IMR-90 (cell line): ENCODE measurements at regions not wholly inside any gene's neighbourhood (a gene's known extent, or its start where the extent isn't known, plus 50 kb on each side); places are given as distances from the start of the nearest gene placed in this dataset.

Source experiments
- ATAC-seq: fragments of 200-7000 bp; cut with Tn5 transposase; 2 replicates; pipeline ENCODE4 v1.9.1; 2020; ENCODE audit warnings: low read depth, mild to moderate bottlenecking, moderate library complexity
- BruUV-seq: library from RNA; stranded (reverse); fragments of 400-500 nt; replicated peaks from 2 replicates; lab custom pipeline; 2021; lab: Mats Ljungman, UMichigan
- CTCF ChIA-PET: fragments of 300-600 bp; formaldehyde crosslinking; extraction: SDS; loops from one replicate; lab custom pipeline; 2021; ENCODE audit warnings: antibody characterized with exemption; lab: Yijun Ruan, JAX
- POLR2A ChIA-PET: fragments of 300-600 bp; sonication (Branson Sonifier 250); formaldehyde crosslinking; loops from one replicate; lab custom pipeline; 2022; ENCODE audit warnings: antibody characterized with exemption; ENCODE audit not compliant: unreplicated experiment; lab: Charles Lee
- DNase-seq: peaks from one replicate; pipeline ENCODE4 v3.0.0; 2013
- H2AFZ ChIP-seq: replicated peaks from 2 replicates; pipeline ENCODE3; 2013; ENCODE audit warnings: low read length, mild to moderate bottlenecking; ENCODE audit not compliant: poor library complexity
- H2AK5ac ChIP-seq: 2 replicates; pipeline ENCODE4 v1.6.1; 2013; ENCODE audit warnings: low read depth, low read length, inconsistent platforms
- H2AK9ac ChIP-seq: replicated peaks from 2 replicates; pipeline ENCODE3; 2013; ENCODE audit warnings: mild to moderate bottlenecking, low read depth, low read length, moderate library complexity; ENCODE audit not compliant: poor library complexity
- H2BK120ac ChIP-seq: 2 replicates; pipeline ENCODE4 v1.6.1; 2013; ENCODE audit warnings: low read depth, low read length, inconsistent platforms
- H2BK15ac ChIP-seq: 3 replicates; pipeline ENCODE4 v1.6.1; 2013; ENCODE audit warnings: low read depth, low read length, inconsistent platforms
- H2BK20ac ChIP-seq: 2 replicates; pipeline ENCODE4 v1.6.1; 2013; ENCODE audit warnings: low read depth, mild to moderate bottlenecking, inconsistent platforms, low read length, moderate library complexity
- H2BK5ac ChIP-seq: 2 replicates; pipeline ENCODE4 v1.6.1; 2013; ENCODE audit warnings: mild to moderate bottlenecking, low read depth, low read length, inconsistent platforms; ENCODE audit not compliant: poor library complexity, severe bottlenecking
- H3K14ac ChIP-seq: replicated peaks from 2 replicates; pipeline ENCODE4 v1.6.1; 2013; ENCODE audit warnings: low read depth, low read length, inconsistent platforms
- H3K18ac ChIP-seq: 2 replicates; pipeline ENCODE4 v1.6.1; 2013; ENCODE audit warnings: low read depth, low read length, control low read depth
- H3K23ac ChIP-seq: 2 replicates; pipeline ENCODE4 v1.6.1; 2013; ENCODE audit warnings: low read depth, low read length, inconsistent platforms
- H3K27ac ChIP-seq: 2 replicates; pipeline ENCODE4 v1.5.1; 2013; ENCODE audit warnings: mild to moderate bottlenecking, control low read depth, low read length; ENCODE audit not compliant: insufficient read depth
- H3K27me3 ChIP-seq: 2 replicates; pipeline ENCODE4 v1.6.1; 2013; ENCODE audit warnings: low read length; ENCODE audit not compliant: control insufficient read depth, insufficient read depth
- H3K36me3 ChIP-seq: 2 replicates; pipeline ENCODE4 v1.6.1; 2013; ENCODE audit warnings: low read length, mixed read lengths; ENCODE audit not compliant: control insufficient read depth, insufficient read depth
- H3K4ac ChIP-seq: 2 replicates; pipeline ENCODE4 v1.6.1; 2013; ENCODE audit warnings: low read depth, low read length, inconsistent platforms
- H3K4me1 ChIP-seq: 2 replicates; pipeline ENCODE4 v1.6.1; 2013; ENCODE audit warnings: low read length, mixed read lengths; ENCODE audit not compliant: control insufficient read depth, insufficient read depth
- H3K4me2 ChIP-seq: 2 replicates; pipeline ENCODE4 v1.6.1; 2013; ENCODE audit warnings: low read depth, mild to moderate bottlenecking, control low read depth, low read length, moderate library complexity
- H3K4me3 ChIP-seq: 2 replicates; pipeline ENCODE4 v1.5.1; 2013; ENCODE audit warnings: low read depth, mild to moderate bottlenecking, control low read depth, low read length, moderate library complexity; ENCODE audit not compliant: insufficient read depth
- H3K56ac ChIP-seq: 2 replicates; pipeline ENCODE4 v1.6.1; 2013; ENCODE audit warnings: low read length, inconsistent platforms; ENCODE audit not compliant: insufficient read depth; ENCODE audit errors: extremely low read depth
- H3K79me1 ChIP-seq, 2 experiments: 2 replicates each; pipeline ENCODE4 v1.6.1; 2013; ENCODE audit warnings: low read length in 2 of 2, inconsistent platforms in 1 of 2, low read depth in 1 of 2
- H3K9ac ChIP-seq: 2 replicates; pipeline ENCODE4 v1.6.1; 2013; ENCODE audit warnings: low read depth, low read length, control low read depth
- H3K9me1 ChIP-seq: 2 replicates; pipeline ENCODE4 v1.6.1; 2013; ENCODE audit warnings: low read length, inconsistent platforms; ENCODE audit not compliant: insufficient read depth
- H3K9me3 ChIP-seq: 2 replicates; pipeline ENCODE4 v1.6.1; 2013; ENCODE audit warnings: low read length; ENCODE audit not compliant: control insufficient read depth, insufficient read depth
- H4K20me1 ChIP-seq: 2 replicates; pipeline ENCODE4 v1.6.1; 2013; ENCODE audit warnings: low read length, inconsistent platforms; ENCODE audit not compliant: insufficient read depth
- H4K5ac ChIP-seq: 2 replicates; pipeline ENCODE4 v1.6.1; 2013; ENCODE audit warnings: mild to moderate bottlenecking, low read depth, low read length, control low read depth
- H4K8ac ChIP-seq, 2 experiments: 2 replicates each; pipeline ENCODE4 v1.6.1; 2013; ENCODE audit warnings: low read depth in 2 of 2, low read length in 2 of 2, control low read depth in 1 of 2, inconsistent platforms in 1 of 2
- H4K91ac ChIP-seq: 2 replicates; pipeline ENCODE4 v1.6.1; 2013; ENCODE audit warnings: low read depth, low read length, inconsistent platforms; ENCODE audit not compliant: insufficient read depth
- CHD1 ChIP-seq: IDR thresholded peaks from 2 replicates; pipeline ENCODE4 v1.6.1; 2012; ENCODE audit warnings: low read depth, low read length, improper control_type of control experiment
- FOS ChIP-seq: fragments of 150-350 bp; IDR thresholded peaks from 2 replicates; pipeline ENCODE4 v1.6.1; 2016; ENCODE audit warnings: low read depth, low read length
- MAFK ChIP-seq: IDR thresholded peaks from 2 replicates; pipeline ENCODE4 v1.6.1; 2012; ENCODE audit warnings: low read depth, low read length, improper control_type of control experiment
- MXI1 ChIP-seq: IDR thresholded peaks from 2 replicates; pipeline ENCODE4 v1.6.1; 2012; ENCODE audit warnings: low read depth, mild to moderate bottlenecking, low read length, moderate library complexity, borderline replicate concordance
- RAD21 ChIP-seq: IDR thresholded peaks from 2 replicates; pipeline ENCODE4 v1.6.1; 2012; ENCODE audit warnings: low read length, improper control_type of control experiment
- RFX5 ChIP-seq: IDR thresholded peaks from 2 replicates; pipeline ENCODE4 v1.8.0; 2012; ENCODE audit warnings: low read depth, mild to moderate bottlenecking, low read length, moderate library complexity
- WGBS, 2 experiments: methylation state at CpG; one replicate each; pipeline versions ENCODE4 v1.1.5 to v1.1.7; 2013; ENCODE audit warnings: missing lambda C conversion rate in 2 of 2; ENCODE audit not compliant: insufficient read length in 1 of 2; ENCODE audit errors: extremely low coverage in 2 of 2; 5-methylcytosine and 5-hydroxymethylcytosine counted together
- dilution Hi-C: fragments of 300-500 bp; cut with HindIII; formaldehyde crosslinking; loops from one replicate; pipeline ENCODE4 v1.14.3; 2018; ENCODE audit warnings: low sequenced_read_pairs; ENCODE audit not compliant: unreplicated experiment
- in situ Hi-C: fragments of 300-500 bp; cut with MboI; formaldehyde crosslinking; loops from 3 replicates; pipeline ENCODE4 v1.14.3; 2019; ENCODE audit warnings: low sequenced_read_pairs, inconsistent platforms, mixed read lengths
- intact Hi-C: fragments of 100-400 bp; cut with micrococcal nuclease; formaldehyde crosslinking; loops from 2 replicates; pipeline ENCODE4 v1.10.0; 2022

GRCh38 chr18:52070291-52070756, 269.7 kb upstream of the DCC start:
- in situ Hi-C loops: no loop called here
- no peak overlapping the region for H4K8ac ChIP-seq
- H2BK20ac ChIP-seq: no peak overlapping the region
- H2AK5ac ChIP-seq: no peak overlapping the region
- CTCF ChIA-PET: no interaction called here
- no peak overlapping the region for H3K9ac ChIP-seq
- no peak overlapping the region for H2AK9ac ChIP-seq
- no peaks in the 10 kb centered on the region; the same call in 1 of the 2 replicates for H3K9me3 ChIP-seq
- H3K4me1 ChIP-seq: no peaks in the 10 kb centered on the region
- POLR2A ChIA-PET: no interaction called here
- H3K9me1 ChIP-seq: no peaks in the 10 kb centered on the region
- H2BK5ac ChIP-seq: no peak overlapping the region
- H3K4me2 ChIP-seq: no peak overlapping the region
- no peak for DNase-seq
- no peak overlapping the region for H3K27ac ChIP-seq
- H2BK120ac ChIP-seq: no peak overlapping the region
- no peak overlapping the region for H3K4me3 ChIP-seq
- no CpG with 5 or more reads among the region's 4 CpGs for WGBS, 2 experiments
- H3K79me1 ChIP-seq: no peaks in the 10 kb centered on the region
- no peak overlapping the region for H4K5ac ChIP-seq
- H3K4ac ChIP-seq: no peak overlapping the region
- no peak overlapping the region for H3K23ac ChIP-seq
- no peaks in the 10 kb centered on the region for H3K36me3 ChIP-seq
- TF ChIP-seq FOS: no peak
- no peak for TF ChIP-seq MAFK
- TF ChIP-seq RAD21: no peak
- TF ChIP-seq CHD1: no peak
- no peak for TF ChIP-seq MXI1
- TF ChIP-seq RFX5: no peak
- H4K20me1 ChIP-seq: no peaks in the 10 kb centered on the region
- dilution Hi-C loops: no loop called here
- no TSS peak for BruUV-seq
- intact Hi-C loops: no loop called here
- no peak overlapping the region for H4K91ac ChIP-seq
- no peak for ATAC-seq
- H3K27me3 ChIP-seq: no peaks in the 10 kb centered on the region
- H3K56ac ChIP-seq: no peak overlapping the region
- H3K18ac ChIP-seq: no peak overlapping the region
- no peak overlapping the region for H3K14ac ChIP-seq
- no peak overlapping the region for H2BK15ac ChIP-seq
- H2AFZ ChIP-seq: no peak overlapping the region
